KMS-11 (cell line): ENCODE measurements at regions not wholly inside any gene's neighbourhood (a gene's known extent, or its start where the extent isn't known, plus 50 kb on each side); places are given as distances from the start of the nearest gene placed in this dataset.

Experiments used
- H2AFZ ChIP-seq: fragments of 200-600 bp; sonication (generic); 2 replicates; pipeline ENCODE4 v1.6.1; 2016; ENCODE audit warnings: antibody characterized with exemption, mixed run types, low read depth
- H3K27ac ChIP-seq: fragments of 200-600 bp; sonication (generic); 2 replicates; pipeline ENCODE4 v1.6.1; 2016; ENCODE audit warnings: mild to moderate bottlenecking, mixed run types
- H3K27me3 ChIP-seq: fragments of 200-600 bp; sonication (generic); 2 replicates; pipeline ENCODE4 v1.6.1; 2017; ENCODE audit warnings: mild to moderate bottlenecking, low read depth, mixed run types, moderate library complexity; ENCODE audit not compliant: insufficient read depth
- H3K36me3 ChIP-seq: fragments of 200-600 bp; sonication (generic); 2 replicates; pipeline ENCODE4 v1.6.1; 2017; ENCODE audit warnings: mild to moderate bottlenecking, mixed run types; ENCODE audit not compliant: insufficient read depth
- H3K4me1 ChIP-seq: fragments of 200-600 bp; sonication (generic); 2 replicates; pipeline ENCODE4 v1.6.1; 2016; ENCODE audit warnings: mild to moderate bottlenecking, low read depth, mixed run types; ENCODE audit not compliant: poor library complexity, severe bottlenecking
- H3K4me2 ChIP-seq: fragments of 200-600 bp; sonication (generic); 2 replicates; pipeline ENCODE4 v1.7.0; 2016; ENCODE audit warnings: mild to moderate bottlenecking, mixed run types
- H3K4me3 ChIP-seq: fragments of 200-600 bp; sonication (generic); IDR thresholded peaks from 2 replicates; pipeline ENCODE4 v1.6.1; 2017; ENCODE audit warnings: low read depth, low read length, mixed read lengths; ENCODE audit not compliant: insufficient read depth
- H3K79me2 ChIP-seq: fragments of 200-600 bp; sonication (generic); 2 replicates; pipeline ENCODE4 v1.6.1; 2016; ENCODE audit warnings: low read depth, mixed run types; ENCODE audit not compliant: insufficient read depth
- H3K9ac ChIP-seq: fragments of 200-600 bp; sonication (generic); 2 replicates; pipeline ENCODE4 v1.6.1; 2016; ENCODE audit warnings: mild to moderate bottlenecking, mixed run types
- H4K20me1 ChIP-seq: fragments of 200-600 bp; sonication (generic); 2 replicates; pipeline ENCODE4 v1.6.1; 2016; ENCODE audit warnings: mild to moderate bottlenecking, mixed run types; ENCODE audit not compliant: insufficient read depth
- CTCF ChIP-seq: fragments of 200-600 bp; sonication (generic); conservative IDR thresholded peaks from 2 replicates; pipeline ENCODE4 v1.6.1; 2017; ENCODE audit warnings: low read depth, mild to moderate bottlenecking, antibody characterized with exemption, low read length, moderate library complexity, mixed read lengths

DNA sequence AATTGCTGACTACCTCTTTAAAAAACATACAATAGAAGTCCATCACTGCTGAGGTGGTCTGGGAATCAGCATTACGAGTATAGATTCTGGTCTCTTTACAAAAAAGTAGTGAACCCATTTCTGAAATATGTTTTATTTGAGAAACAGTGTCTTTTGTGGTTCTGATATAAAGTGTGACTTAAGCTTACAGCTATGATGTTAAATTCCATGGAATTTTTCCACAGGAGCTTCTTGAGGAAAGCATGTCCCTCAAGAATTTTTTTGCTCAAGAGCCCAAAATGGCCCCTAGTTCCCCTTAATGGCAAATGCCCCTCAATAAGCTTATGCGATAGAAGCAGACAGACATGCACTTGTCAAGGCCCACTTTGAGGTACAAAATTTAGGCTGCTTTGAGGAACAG, 265.7 kb downstream of the FAM170A start:
- Histone ChIP-seq H3K36me3 (no peaks in the 10 kb centered on the region), H3K27ac (no peak overlapping the region), H3K9ac (no peak overlapping the region), H3K27me3 (no peaks in the 10 kb centered on the region), H3K4me1 (no peaks in the 10 kb centered on the region), H2AFZ (no peak overlapping the region), H3K79me2 (no peaks in the 10 kb centered on the region), H3K4me2 (no peak overlapping the region), H4K20me1 (no peaks in the 10 kb centered on the region), H3K4me3 (no peak overlapping the region)
- TF ChIP-seq CTCF = no peak

- Histone ChIP-seq H3K27me3 (no peaks in the 10 kb centered on the region), H3K27ac (no peak overlapping the region), H2AFZ (no peak overlapping the region), H3K79me2 (no peaks in the 10 kb centered on the region), H3K4me1 (no peaks in the 10 kb centered on the region), H3K36me3 (no peaks in the 10 kb centered on the region; the same call in 1 of the 2 replicates), H3K4me2 (no peak overlapping the region), H4K20me1 (no peaks in the 10 kb centered on the region), H3K9ac (no peak overlapping the region), H3K4me3 (no peak overlapping the region)
- TF ChIP-seq CTCF = no peak
These were observed 267.6 kb downstream of the FAM170A start for GRCh38 chr5:119896826-119897536.

DNA sequence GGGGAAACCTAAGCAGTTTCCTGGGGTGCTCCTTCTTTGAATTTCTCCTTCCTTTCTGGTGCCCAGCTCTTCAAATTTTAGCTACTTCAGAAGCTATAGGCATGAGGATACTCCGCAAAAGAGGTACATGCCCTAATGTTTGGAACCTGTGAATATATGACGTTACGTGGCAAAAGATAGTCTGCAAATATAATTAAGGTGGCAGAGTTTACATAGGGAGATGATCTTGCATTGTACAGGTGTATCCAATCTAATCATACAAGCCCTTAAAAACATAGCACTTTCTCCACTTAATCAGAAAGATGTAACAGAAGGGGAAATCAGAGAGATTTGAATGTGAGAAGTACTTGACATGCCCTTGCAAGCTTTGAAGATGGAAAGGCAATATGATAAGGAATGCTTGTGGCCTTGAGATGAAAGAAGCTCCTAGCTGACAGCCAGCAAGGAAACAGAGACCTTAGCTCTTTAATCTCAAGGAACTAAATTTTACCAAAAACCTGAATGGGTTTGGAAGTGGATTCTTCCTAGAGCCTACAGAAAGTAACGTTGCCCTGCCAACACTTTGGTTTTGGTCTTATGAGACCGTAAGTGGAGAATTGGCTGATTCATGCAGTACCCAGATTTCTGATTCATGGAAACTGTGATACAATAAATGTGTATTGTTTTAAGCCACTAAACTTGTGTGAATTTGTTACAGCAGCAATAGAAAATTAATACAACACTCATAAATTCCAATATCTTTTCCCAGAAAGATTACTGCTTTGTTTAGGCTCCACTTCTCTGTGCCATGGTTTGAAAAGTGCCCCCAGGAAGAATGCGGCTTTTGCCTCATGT, 268.4 kb downstream of the FAM170A start:
- Histone ChIP-seq H3K79me2 (no peaks in the 10 kb centered on the region), H3K4me1 (no peaks in the 10 kb centered on the region), H3K9ac (no peak overlapping the region), H4K20me1 (no peaks in the 10 kb centered on the region), H3K36me3 (no peaks in the 10 kb centered on the region; the same call in 1 of the 2 replicates), H2AFZ (no peak overlapping the region), H3K27ac (no peak overlapping the region), H3K4me2 (no peak overlapping the region), H3K4me3 (no peak overlapping the region), H3K27me3 (no peaks in the 10 kb centered on the region)
- TF ChIP-seq CTCF = no peak

DNA sequence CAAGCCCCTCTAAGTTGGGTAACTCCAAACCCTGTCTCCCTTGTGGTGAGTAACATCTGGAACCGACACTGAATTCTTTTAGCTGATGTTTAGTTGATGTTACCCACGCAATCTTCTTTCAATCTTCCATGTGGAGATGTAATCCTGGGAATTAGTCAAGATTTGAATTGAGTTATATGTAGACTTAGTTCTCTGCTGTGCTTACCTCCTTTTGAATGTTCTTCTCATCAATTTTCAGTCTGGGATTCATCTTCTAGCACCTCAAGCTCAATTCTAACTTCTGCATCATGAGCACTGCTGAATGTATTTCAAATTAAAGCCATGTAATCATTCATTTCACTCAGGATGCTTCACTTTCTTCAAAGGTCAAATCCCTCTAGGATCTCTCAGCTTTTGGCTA, 270.6 kb downstream of the FAM170A start:
- no peaks in the 10 kb centered on the region; the same call in 1 of the 2 replicates for H3K36me3 ChIP-seq
- H3K4me3 ChIP-seq = no peak overlapping the region
- no peak for TF ChIP-seq CTCF
- H3K79me2 ChIP-seq = no peaks in the 10 kb centered on the region
- no peaks in the 10 kb centered on the region for H3K4me1 ChIP-seq
- H3K9ac ChIP-seq = no peak overlapping the region
- no peak overlapping the region for H3K27ac ChIP-seq
- H3K4me2 ChIP-seq = no peak overlapping the region
- no peaks in the 10 kb centered on the region for H4K20me1 ChIP-seq
- H2AFZ ChIP-seq = no peak overlapping the region
- H3K27me3 ChIP-seq = no peaks in the 10 kb centered on the region
